SJCRH30 (cell line): ENCODE measurements at regions not wholly inside any gene's neighbourhood (a gene's known extent, or its start where the extent isn't known, plus 50 kb on each side); places are given as distances from the start of the nearest gene placed in this dataset.
A peak's percentile ranks its signal among the peaks of the same experiment; 100 is the strongest.

Experiments used
- DNase-seq, 2 experiments: peaks; one replicate each; pipeline ENCODE4 v3.0.0-alpha.2; 2015 to 2020
- H3K27ac ChIP-seq: fragments of 250-450 bp; sonication (Bioruptor Pico); 2 replicates; pipeline ENCODE4 v1.5.1; 2020; ENCODE audit warnings: mild to moderate bottlenecking, moderate library complexity
- H3K27me3 ChIP-seq: fragments of 250-450 bp; sonication (Bioruptor Pico); 2 replicates; pipeline ENCODE4 v1.5.1; 2020; ENCODE audit warnings: mild to moderate bottlenecking, moderate library complexity
- H3K36me3 ChIP-seq: fragments of 250-450 bp; sonication (Bioruptor Pico); 2 replicates; pipeline ENCODE4 v1.5.1; 2020; ENCODE audit warnings: mild to moderate bottlenecking, moderate library complexity
- H3K4me1 ChIP-seq: fragments of 250-450 bp; sonication (Bioruptor Pico); 2 replicates; pipeline ENCODE4 v1.5.1; 2020; ENCODE audit warnings: mild to moderate bottlenecking, moderate library complexity
- H3K4me3 ChIP-seq: fragments of 250-450 bp; sonication (Bioruptor Pico); 2 replicates; pipeline ENCODE4 v1.5.1; 2020; ENCODE audit warnings: mild to moderate bottlenecking, moderate library complexity
- H3K9me3 ChIP-seq: fragments of 250-450 bp; sonication (Bioruptor Pico); replicated peaks from 2 replicates; pipeline ENCODE4 v1.5.1; 2020; ENCODE audit warnings: mild to moderate bottlenecking, moderate library complexity

- Histone ChIP-seq H3K4me3 (no peak overlapping the region), H3K4me1 (no peaks in the 10 kb centered on the region), H3K27me3 (no peaks in the 10 kb centered on the region), H3K36me3 (no peaks in the 10 kb centered on the region), H3K9me3 (no peaks in the 10 kb centered on the region), H3K27ac (no peak overlapping the region)
- no peak for DNase-seq
Measured at GRCh38 chr6:145212813-145213212, 522.5 kb downstream of the EPM2A start.

GRCh38 chr6:145213614-145214013 lies 521.7 kb downstream of the EPM2A start:
- H3K36me3 ChIP-seq: no peaks in the 10 kb centered on the region
- no peak overlapping the region for H3K4me3 ChIP-seq
- DNase-seq: no peak
- no peaks in the 10 kb centered on the region for H3K9me3 ChIP-seq
- H3K27ac ChIP-seq: no peak overlapping the region
- H3K27me3 ChIP-seq: no peaks in the 10 kb centered on the region
- H3K4me1 ChIP-seq: no peaks in the 10 kb centered on the region

GRCh38 chr6:145214570-145214969 lies 520.8 kb downstream of the EPM2A start:
- no peak overlapping the region for H3K27ac ChIP-seq
- H3K4me1 ChIP-seq: no peaks in the 10 kb centered on the region
- no peaks in the 10 kb centered on the region for H3K9me3 ChIP-seq
- no peaks in the 10 kb centered on the region for H3K27me3 ChIP-seq
- no peaks in the 10 kb centered on the region for H3K36me3 ChIP-seq
- H3K4me3 ChIP-seq: no peak overlapping the region
- peak in 1 of 2 experiments; percentile 48 for DNase-seq

GRCh38 chr6:145224450-145224849 lies 510.9 kb downstream of the EPM2A start:
- Histone ChIP-seq H3K4me3 (no peak overlapping the region), H3K27me3 (no peaks in the 10 kb centered on the region), H3K9me3 (no peaks in the 10 kb centered on the region), H3K36me3 (no peaks in the 10 kb centered on the region), H3K27ac (no peak overlapping the region), H3K4me1 (no peaks in the 10 kb centered on the region)
- no peak for DNase-seq

- Histone ChIP-seq H3K27ac (no peak overlapping the region), H3K4me3 (no peak overlapping the region), H3K9me3 (no peaks in the 10 kb centered on the region), H3K27me3 (no peaks in the 10 kb centered on the region), H3K36me3 (no peaks in the 10 kb centered on the region), H3K4me1 (no peaks in the 10 kb centered on the region)
- no peak for DNase-seq
Measured at GRCh38 chr6:145225500-145225899, 509.8 kb downstream of the EPM2A start.

GRCh38 chr6:145227593-145227992 lies 507.7 kb downstream of the EPM2A start:
- DNase-seq: peak in 1 of 2 experiments; percentile 17
- Histone ChIP-seq H3K4me3 (no peak overlapping the region), H3K4me1 (no peaks in the 10 kb centered on the region), H3K27ac (no peak overlapping the region), H3K9me3 (no peaks in the 10 kb centered on the region), H3K27me3 (no peaks in the 10 kb centered on the region), H3K36me3 (no peaks in the 10 kb centered on the region)

- Histone ChIP-seq H3K4me1 (no peaks in the 10 kb centered on the region), H3K27ac (no peak overlapping the region), H3K36me3 (no peaks in the 10 kb centered on the region), H3K4me3 (no peak overlapping the region), H3K27me3 (no peaks in the 10 kb centered on the region), H3K9me3 (no peaks in the 10 kb centered on the region)
- no peak for DNase-seq
Measured at GRCh38 chr6:145228962-145229582, 506.2 kb downstream of the EPM2A start.

GRCh38 chr6:145233955-145234354 lies 501.4 kb downstream of the EPM2A start:
- Histone ChIP-seq H3K27me3 (no peaks in the 10 kb centered on the region), H3K9me3 (no peaks in the 10 kb centered on the region), H3K27ac (no peak overlapping the region), H3K4me1 (no peaks in the 10 kb centered on the region), H3K36me3 (no peaks in the 10 kb centered on the region), H3K4me3 (no peak overlapping the region)
- no peak for DNase-seq

GRCh38 chr6:145235207-145235606 lies 500.1 kb downstream of the EPM2A start:
- Histone ChIP-seq H3K4me3 (no peak overlapping the region), H3K27me3 (no peaks in the 10 kb centered on the region), H3K36me3 (no peaks in the 10 kb centered on the region), H3K4me1 (no peaks in the 10 kb centered on the region), H3K27ac (no peak overlapping the region), H3K9me3 (no peaks in the 10 kb centered on the region)
- DNase-seq: no peak

GRCh38 chr6:145238787-145239186 lies 496.5 kb downstream of the EPM2A start:
- Histone ChIP-seq H3K27ac (no peak overlapping the region), H3K4me3 (no peak overlapping the region), H3K4me1 (no peaks in the 10 kb centered on the region), H3K9me3 (no peaks in the 10 kb centered on the region), H3K27me3 (no peaks in the 10 kb centered on the region), H3K36me3 (no peaks in the 10 kb centered on the region)
- DNase-seq: no peak

- Histone ChIP-seq H3K4me1 (no peaks in the 10 kb centered on the region), H3K27ac (no peak overlapping the region), H3K36me3 (no peaks in the 10 kb centered on the region), H3K9me3 (no peaks in the 10 kb centered on the region), H3K27me3 (no peaks in the 10 kb centered on the region), H3K4me3 (no peak overlapping the region)
- DNase-seq: no peak
Measured at GRCh38 chr6:145241039-145241438, 494.3 kb downstream of the EPM2A start.

GRCh38 chr6:145241721-145242120 lies 493.6 kb downstream of the EPM2A start:
- Histone ChIP-seq H3K27ac (no peak overlapping the region), H3K36me3 (no peaks in the 10 kb centered on the region)

GRCh38 chr6:145244349-145245100 lies 490.8 kb downstream of the EPM2A start:
- Histone ChIP-seq H3K4me3 (no peak overlapping the region), H3K27ac (no peak overlapping the region), H3K4me1 (no peaks in the 10 kb centered on the region), H3K36me3 (no peaks in the 10 kb centered on the region), H3K9me3 (no peaks in the 10 kb centered on the region), H3K27me3 (no peaks in the 10 kb centered on the region)
- no peak for DNase-seq

More at GRCh38 chr6:145241721-145242120, 493.6 kb downstream of the EPM2A start:
- H3K4me1 ChIP-seq: no peaks in the 10 kb centered on the region
- no peaks in the 10 kb centered on the region for H3K27me3 ChIP-seq
- H3K4me3 ChIP-seq: no peak overlapping the region
- no peaks in the 10 kb centered on the region for H3K9me3 ChIP-seq
- no peak for DNase-seq

- Histone ChIP-seq H3K4me1 (no peaks in the 10 kb centered on the region), H3K27ac (no peak overlapping the region), H3K27me3 (no peaks in the 10 kb centered on the region), H3K36me3 (no peaks in the 10 kb centered on the region), H3K9me3 (no peaks in the 10 kb centered on the region), H3K4me3 (no peak overlapping the region)
- DNase-seq: no peak
Measured at GRCh38 chr6:145245119-145245518, 490.2 kb downstream of the EPM2A start.

GRCh38 chr6:145247692-145248419 lies 487.5 kb downstream of the EPM2A start:
- Histone ChIP-seq H3K27ac (no peak overlapping the region), H3K27me3 (no peaks in the 10 kb centered on the region), H3K36me3 (no peaks in the 10 kb centered on the region), H3K4me1 (no peaks in the 10 kb centered on the region), H3K9me3 (no peaks in the 10 kb centered on the region), H3K4me3 (no peak overlapping the region)
- peak in 1 of 2 experiments; percentile 2 for DNase-seq
